ENCODE measurements at regions not wholly inside any gene's neighbourhood (a gene's known extent, or its start where the extent isn't known, plus 50 kb on each side); places are given as distances from the start of the nearest gene placed in this dataset.

DNA sequence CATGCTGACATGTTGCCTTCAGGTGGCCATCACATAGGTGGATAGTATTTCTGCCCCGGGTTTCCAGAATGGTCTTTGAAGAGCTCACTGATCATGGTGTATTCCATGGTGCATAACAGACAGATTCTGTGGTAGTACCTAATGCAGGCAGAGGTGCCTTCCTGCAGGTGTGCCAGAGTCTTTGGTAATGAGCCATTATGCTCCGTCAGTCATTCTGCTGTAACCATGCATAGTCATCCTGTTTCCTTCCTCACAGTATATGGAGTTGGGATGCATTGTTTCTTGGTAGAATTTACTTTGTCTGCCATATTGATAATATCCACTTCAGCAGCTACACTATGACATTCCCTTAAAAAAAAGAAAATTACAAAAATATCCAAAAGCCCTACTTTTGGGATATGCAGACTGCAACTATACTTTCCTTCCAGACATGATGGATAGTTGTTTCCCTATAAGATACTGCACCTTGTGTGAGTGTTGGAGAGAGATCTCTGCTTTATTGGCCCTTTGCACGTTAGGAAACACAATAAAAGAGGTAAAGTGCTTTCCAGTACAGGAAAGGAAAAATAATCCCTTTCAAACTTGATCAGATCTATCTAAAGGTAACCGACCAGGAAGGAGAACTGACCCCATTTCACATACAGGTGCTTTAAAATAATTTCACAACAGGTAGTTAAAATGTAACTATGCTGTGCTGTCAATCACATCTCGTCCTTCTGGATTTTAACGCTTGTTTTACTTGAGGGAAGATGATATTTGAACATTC lies 537.5 kb upstream of the WWC1 start:
- TF ChIP-seq, protein P1, sequence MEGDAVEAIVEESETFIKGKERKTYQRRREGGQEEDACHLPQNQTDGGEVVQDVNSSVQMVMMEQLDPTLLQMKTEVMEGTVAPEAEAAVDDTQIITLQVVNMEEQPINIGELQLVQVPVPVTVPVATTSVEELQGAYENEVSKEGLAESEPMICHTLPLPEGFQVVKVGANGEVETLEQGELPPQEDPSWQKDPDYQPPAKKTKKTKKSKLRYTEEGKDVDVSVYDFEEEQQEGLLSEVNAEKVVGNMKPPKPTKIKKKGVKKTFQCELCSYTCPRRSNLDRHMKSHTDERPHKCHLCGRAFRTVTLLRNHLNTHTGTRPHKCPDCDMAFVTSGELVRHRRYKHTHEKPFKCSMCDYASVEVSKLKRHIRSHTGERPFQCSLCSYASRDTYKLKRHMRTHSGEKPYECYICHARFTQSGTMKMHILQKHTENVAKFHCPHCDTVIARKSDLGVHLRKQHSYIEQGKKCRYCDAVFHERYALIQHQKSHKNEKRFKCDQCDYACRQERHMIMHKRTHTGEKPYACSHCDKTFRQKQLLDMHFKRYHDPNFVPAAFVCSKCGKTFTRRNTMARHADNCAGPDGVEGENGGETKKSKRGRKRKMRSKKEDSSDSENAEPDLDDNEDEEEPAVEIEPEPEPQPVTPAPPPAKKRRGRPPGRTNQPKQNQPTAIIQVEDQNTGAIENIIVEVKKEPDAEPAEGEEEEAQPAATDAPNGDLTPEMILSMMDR (IDR thresholded peaks at IDR 0.05): no peak
- no peak overlapping the region for H3K4me3 ChIP-seq
- DNase-seq (ENCODE audit: low spot score): no peak
- H3K27ac ChIP-seq: no peak overlapping the region

DNA sequence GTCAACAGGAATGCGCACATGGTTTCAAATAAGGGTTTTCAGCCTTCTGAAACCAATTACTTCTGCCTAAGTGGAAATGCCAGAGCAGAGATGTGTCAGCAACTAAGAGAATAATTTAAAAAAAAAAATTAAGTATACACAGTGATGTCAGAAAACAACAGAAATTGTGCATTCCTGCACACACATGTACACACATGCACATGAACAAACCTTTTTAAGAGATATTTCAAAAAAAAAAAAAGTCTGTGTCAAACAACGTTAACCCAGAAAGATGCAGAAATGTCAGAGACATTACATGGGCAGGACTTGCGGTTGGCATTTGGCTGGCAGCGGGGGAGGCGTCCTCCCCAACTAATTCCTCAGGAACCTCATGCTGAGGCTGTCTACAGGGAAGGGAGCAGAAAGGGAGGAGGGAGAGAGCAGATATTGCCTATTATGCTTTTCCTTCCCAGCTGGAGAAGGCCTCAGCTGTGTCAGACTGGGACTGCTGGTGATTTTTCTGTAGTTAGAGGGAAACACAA lies 536.9 kb upstream of the WWC1 start:
- Histone ChIP-seq H3K4me3 (no peak overlapping the region), H3K27ac (no peak overlapping the region)
- no peak for DNase-seq (ENCODE audit: low spot score)
- TF ChIP-seq, protein P1 (IDR thresholded peaks at IDR 0.05): no peak

DNA sequence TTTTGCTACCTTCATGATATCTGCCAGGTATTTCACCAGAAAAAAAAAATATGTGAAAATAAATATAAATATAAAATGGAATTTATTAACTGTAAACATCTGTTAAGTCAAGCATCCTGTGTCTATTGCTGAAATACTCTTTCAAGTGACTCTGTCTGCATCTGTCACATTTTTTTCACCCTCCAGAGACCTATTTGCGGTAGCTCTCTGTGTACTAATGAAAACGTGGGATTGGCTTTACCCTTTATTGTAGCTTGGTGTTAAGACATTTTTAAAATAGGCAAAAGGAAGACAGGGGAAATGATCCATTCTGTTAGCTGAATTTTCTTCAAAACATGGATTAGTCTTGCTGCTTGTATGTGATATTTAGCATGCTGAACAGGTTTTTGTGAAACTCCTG lies 536.0 kb upstream of the WWC1 start:
- TF ChIP-seq, protein P1 (IDR thresholded peaks at IDR 0.05): no peak
- H3K27ac ChIP-seq: no peak overlapping the region
- no peak for DNase-seq (ENCODE audit: low spot score)
- no peak overlapping the region for H3K4me3 ChIP-seq

DNA sequence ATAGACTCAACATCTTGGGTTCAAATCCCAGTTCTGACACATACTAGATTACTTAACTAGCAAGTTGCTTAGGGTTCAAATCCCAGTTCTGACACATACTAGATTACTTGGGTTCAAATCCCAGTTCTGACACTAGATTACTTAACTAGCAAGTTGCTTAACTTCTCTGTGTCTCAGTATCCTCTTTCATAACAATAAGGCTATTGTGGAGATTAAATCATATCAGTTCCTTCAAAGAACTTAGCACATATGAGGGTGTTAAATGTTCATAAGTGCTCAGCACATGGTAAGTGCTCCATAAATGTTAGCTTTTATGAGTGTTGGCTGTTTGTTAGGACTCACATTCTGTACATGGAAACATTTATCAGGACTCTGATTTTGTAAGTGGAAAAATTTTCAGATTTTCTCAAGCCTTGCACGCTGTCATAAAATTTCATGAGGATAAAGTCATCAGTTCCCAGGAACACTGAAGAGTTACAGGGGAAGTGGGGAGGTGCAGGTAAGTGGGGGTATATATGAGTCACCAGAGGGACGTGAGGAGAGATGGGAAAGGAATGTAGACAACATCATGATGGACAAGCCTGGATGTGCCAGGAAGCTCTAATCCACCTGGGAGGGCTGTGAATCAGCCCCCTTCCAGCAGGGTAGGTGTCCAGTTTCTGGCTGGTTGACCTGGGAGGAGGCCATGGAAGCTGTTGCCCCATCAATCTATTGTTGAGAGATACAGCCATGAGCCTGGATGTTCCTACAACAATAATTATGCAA lies 532.2 kb upstream of the WWC1 start:
- no peak for DNase-seq (ENCODE audit: low spot score)
- H3K27ac ChIP-seq: no peak overlapping the region
- TF ChIP-seq, protein P1 (IDR thresholded peaks at IDR 0.05): no peak
- no peak overlapping the region for H3K4me3 ChIP-seq

DNA sequence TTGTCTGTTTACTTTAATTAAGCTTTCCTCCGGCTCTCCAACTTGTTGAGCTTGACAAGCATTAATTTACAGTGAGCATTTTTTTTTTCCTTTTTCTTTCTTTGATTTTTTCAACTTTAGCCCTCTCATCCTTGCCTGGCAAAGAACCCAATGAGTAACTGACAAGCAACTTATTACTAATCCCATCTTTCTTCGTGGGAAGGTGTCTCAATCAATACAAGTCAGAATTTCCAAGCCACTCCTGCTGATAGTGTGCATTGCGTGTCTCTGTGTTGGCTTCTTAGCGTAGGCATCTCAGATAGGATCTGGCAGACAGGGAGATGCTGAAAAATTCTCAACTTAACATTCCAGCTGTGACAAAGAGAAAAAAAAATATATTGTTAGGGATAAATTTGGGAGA lies 527.7 kb upstream of the WWC1 start:
- no peak for DNase-seq (ENCODE audit: low spot score)

DNA sequence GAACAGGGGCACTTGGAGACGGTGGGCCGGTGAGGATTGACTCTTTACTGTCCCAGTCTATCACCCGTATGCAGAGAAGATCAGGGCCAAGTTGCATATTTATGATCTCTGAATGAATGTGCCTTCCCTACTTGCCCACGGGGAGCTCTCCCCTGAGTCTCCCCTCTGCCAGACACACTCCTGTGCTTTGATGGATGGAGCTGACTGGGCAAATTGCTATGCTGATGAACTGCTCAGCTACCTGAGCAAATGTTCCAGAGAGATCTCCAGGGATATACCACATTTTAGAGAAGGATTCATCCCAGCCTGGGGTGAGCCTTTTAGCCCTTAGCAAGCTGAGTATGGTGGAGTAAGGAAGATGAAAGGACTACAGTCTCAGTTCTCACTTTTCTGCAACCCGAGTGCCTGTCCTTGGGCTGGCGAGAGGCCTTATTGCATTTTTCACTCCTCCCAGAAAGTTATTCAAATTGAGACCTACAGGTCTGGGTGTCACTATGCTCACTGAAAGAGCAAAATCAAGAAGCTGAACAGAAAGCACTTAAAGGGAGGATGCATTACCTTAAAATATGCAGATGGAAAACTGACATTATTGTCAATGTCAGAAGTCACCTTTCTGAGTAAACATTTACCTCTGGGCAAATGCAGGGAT lies 526.7 kb upstream of the WWC1 start:
- no peak for DNase-seq (ENCODE audit: low spot score)
- no peak overlapping the region for H3K27ac ChIP-seq
- no peak overlapping the region for H3K4me3 ChIP-seq
- TF ChIP-seq, protein P1 (IDR thresholded peaks at IDR 0.05): no peak

More for the DNA sequence above, 527.7 kb upstream of the WWC1 start:
- TF ChIP-seq, protein P1 (IDR thresholded peaks at IDR 0.05): no peak
- H3K27ac ChIP-seq: no peak overlapping the region
- H3K4me3 ChIP-seq: no peak overlapping the region
